ENCODE measurements at regions not wholly inside any gene's neighbourhood (a gene's known extent, or its start where the extent isn't known, plus 50 kb on each side); places are given as distances from the start of the nearest gene placed in this dataset.

DNA sequence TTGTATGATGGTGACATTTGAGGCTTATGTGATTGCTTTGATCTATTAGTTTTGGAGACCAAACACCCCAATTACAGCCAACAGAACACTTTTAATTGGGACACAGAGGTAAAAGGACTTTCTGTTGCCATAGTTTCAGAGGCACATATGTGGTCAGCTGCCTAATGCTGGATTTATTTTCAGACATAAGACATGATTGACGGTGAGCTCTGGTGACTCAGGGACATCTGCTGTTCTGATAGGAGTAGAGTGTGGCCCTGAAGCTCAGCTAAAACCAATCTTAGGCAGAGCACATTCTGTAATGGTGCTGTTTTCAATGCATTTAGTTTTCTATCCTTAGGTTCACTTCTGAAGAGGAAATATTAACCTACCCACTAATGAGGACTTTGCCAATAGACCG is 247.1 kb downstream of the UTP18 start:
- TF ChIP-seq POLR2A (IDR thresholded peaks at IDR 0.05), result no peak
- TF ChIP-seq CTCF (IDR thresholded peaks at IDR 0.05), result no peak
